KBM-7 (cell line): ENCODE measurements at regions not wholly inside any gene's neighbourhood (a gene's known extent, or its start where the extent isn't known, plus 50 kb on each side); places are given as distances from the start of the nearest gene placed in this dataset.

Experiments used
- DNase-seq: peaks from one replicate; pipeline ENCODE4 v3.0.0-alpha.2; 2015
- in situ Hi-C: fragments of 300-500 bp; cut with MboI; formaldehyde crosslinking; loops from 2 replicates; pipeline ENCODE4 v1.14.3; 2020; ENCODE audit warnings: low sequenced_read_pairs, low pct_unique_long_range_greater_than_20kb, mixed read lengths

DNA sequence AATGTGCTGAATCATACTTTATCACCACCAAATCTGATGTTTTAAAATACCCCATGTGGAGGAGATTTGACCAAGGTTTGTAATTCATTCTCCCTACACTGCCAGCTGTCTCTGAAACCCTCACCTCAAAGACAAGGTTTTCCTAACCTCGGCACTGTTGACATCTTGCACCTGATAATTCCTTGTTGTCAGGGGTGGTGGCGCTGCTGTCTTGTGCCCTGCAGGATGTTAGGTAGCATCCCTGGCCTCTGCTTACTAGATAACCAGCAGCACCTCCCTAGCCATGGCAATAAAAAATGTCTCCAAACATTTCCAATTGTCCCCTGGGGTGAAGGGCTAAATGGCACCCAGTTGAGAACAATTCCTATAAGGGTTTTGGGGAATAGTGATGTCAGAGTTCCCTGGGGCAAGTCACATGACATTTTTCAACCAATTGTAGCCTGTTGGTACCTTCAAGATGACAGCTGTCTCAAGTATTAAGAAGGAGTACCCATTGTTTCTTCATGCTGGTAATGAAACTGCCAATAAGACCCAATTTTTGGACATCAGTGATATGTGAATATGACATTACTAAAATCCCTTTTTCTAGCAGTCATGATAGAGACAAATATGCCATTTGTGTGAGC is 160.6 kb upstream of the PLCXD3 start:
- in situ Hi-C loops: no loop called here
- DNase-seq: no peak

DNA sequence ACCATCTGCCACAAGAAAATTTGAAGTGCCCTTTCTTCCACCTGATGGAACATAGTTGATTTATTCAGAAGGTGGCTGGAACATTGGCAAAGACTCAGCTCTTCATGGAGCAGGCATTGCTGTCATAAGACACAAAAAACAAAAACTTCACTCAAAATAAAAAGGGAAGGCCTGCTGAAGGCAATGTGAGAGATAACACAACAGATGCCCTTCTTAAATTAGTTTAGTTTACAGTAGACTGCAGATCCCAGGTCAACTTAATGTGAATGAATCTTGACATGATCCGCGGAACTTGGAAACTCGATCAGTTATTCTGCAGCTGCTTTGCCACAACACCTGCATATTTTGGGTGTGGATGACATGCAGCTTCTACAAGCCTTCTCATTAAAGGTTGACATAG is 159.8 kb upstream of the PLCXD3 start:
- no peak for DNase-seq
- in situ Hi-C loops: no loop called here

DNA sequence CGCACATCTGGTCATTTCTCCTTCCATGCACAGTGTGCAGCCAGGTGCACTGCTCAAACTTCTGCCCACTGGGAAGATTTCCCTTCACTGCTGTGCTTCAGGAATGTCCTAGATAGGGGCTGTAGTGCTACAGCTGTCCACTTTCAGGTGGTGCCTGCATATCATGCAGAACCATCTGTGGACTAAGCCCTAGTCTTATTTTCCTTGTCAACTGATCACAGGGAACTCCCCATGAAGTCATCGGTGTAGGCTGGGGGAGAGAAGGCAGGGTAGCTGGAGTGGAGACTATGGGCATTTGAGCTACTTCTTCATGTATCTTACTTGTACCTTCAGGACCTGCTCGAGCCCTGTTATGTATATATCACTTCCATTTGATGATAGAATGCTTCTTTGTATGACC is 150.9 kb upstream of the PLCXD3 start:
- DNase-seq: no peak
- in situ Hi-C loops: no loop called here

DNA sequence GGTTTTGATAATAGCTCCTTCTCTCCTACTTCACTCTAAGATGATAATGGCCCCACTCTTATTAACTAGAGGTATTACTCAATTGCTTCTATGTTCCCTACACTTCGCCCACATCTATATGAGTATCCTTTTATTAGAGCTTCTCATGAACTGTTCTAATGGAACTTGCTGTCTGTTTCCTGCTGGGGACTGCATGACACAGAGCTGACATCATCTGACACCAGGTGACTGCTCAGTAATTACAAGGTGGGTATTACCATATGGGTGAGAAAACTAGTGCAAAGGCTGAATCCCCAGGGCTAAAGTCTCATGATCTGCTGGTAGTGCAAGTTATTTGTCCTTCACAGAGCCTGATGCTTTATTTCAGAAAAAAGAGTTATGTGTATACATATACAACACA is 146.2 kb upstream of the PLCXD3 start:
- no peak for DNase-seq
- in situ Hi-C loops: no loop called here

DNA sequence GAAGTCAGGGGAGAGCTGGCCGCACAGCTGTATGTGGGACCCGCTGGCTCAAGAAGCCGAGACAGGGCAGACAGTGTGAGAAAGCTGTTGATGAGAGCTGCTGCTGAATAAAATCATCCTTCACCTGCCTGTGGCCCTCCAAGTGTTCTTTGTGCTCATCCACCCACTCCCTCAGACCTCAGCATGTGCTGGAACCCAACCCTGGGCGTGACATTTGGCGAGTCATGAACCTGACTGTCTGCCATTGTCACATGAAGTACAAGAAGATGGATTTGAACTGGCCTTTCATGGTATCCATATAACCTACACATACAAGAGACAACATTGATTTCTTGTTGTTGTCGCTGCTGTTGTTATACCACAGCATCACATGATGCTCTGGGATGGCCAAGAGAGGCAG is 139.7 kb upstream of the PLCXD3 start:
- DNase-seq: no peak
- in situ Hi-C loops: no loop called here

DNA sequence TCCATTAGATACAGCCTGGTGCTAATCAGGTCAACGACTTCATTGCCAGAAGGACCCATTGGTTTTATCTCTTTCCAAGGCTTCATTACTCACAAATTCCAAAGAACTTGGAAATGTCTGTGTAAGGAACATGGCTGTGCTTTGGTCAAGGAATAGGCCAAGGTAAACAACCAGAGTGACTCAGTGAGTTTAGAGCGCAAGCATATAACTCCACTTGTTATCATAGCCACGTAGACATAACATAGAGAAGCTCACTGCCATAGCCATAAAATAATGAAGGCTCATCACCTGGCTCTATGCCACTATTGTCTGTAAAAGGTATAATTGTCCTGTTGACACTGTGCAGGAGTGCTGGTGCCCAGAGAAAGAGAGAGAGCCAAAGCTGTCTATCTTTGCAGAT is 139.3 kb upstream of the PLCXD3 start:
- in situ Hi-C loops: no loop called here
- no peak for DNase-seq

DNA sequence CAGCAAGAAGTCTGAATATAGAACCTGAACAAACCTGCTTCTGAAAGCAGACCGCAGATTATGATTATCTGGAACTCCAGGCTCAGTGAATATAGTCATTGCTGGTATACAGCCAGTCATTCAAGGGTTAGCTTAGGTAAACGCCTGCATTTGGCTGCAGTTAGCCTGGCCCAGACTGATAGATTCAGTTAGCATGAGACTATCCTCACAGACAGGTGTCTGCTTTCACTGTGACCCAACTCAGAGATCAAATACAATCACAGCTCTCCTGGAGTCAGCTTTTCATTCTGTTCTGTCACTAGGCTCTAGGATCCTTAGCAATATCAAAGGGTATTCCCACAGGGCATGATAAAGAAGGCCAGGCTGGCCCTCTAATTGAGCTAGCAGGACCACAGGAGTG is 138.6 kb upstream of the PLCXD3 start:
- in situ Hi-C loops: no loop called here

DNA sequence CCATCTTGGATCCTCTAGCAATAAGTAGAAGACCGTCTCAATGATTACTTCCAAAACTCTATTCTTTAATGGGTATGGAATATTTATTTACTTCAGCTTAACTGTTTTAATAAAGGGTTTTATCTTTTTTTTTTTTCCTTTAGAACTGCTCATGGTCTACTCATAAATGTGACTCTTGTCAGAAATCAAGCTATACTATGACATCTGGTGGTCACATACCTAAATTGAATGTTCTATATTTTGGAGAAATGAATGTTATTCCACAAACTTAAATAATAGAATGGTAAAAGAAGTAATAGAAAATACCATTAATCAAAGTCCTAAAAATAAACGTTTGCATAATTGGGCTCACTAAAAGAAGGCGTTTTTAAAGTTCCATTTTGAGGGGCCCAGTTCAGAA is 131.2 kb upstream of the PLCXD3 start:
- in situ Hi-C loops: no loop called here

More for the DNA sequence above, 138.6 kb upstream of the PLCXD3 start:
- DNase-seq: no peak

DNA sequence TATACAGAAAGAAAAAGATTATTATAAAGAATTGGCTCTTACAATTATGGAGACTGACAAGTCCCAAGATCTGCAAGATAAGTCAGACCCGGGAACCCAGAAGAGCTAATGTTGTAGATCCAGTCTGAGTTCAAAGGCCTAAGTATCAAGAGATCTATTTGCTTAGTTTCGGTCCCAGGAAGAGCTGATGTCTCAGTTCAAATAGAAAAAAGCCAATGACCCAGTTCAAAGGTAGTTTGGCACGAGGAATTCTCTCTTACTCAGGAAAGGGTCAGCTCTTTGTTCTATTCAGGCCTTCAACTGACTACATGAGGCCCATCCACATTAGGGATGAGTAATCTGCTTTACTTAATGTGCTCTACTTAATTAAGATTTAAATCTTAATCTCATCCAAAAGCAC is 128.3 kb upstream of the PLCXD3 start:
- in situ Hi-C loops: no loop called here
- DNase-seq: no peak

More for the DNA sequence above, 131.2 kb upstream of the PLCXD3 start:
- peak; percentile 7 for DNase-seq

DNA sequence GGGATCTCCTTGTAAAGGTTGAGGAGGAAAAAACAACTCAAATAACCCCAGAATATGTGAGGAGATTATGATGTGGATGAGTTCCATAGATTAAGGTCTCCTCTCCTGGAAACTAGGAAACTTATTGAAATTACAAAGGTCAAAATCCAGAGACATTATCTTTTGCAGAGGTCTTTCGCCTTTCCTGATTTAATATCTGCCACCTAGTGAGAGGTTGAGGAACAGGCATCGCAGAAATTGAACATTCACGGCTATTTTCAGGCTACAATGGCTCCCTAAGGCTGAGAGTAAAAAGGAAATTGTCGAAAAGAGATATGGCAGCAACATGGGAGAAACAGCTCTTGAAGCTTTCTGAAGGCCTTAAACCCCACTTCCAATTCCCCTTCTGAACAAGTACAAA is 127.5 kb upstream of the PLCXD3 start:
- peak; percentile 7 for DNase-seq
- in situ Hi-C loops: no loop called here

DNA sequence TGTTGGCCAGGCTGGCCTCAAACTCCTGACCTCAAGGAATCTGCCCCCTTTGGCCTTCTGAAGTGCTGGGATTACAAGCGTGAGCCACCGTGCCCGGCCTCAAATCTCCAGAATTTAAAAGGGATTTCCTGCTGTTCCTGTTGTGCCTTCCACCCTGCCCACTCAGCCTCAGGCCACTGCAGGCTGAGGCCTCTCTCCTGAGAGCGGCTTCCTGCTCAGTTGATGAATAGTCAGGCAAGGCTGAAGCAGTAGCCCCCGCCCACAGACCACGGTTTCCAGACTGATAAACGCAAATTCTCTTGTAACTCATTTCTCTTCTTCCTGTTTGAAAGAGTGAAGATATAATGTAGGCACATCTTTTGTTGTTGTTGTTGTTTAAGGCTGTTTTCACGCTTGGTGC is 127.0 kb upstream of the PLCXD3 start:
- in situ Hi-C loops: no loop called here
- peak; percentile 0 for DNase-seq

DNA sequence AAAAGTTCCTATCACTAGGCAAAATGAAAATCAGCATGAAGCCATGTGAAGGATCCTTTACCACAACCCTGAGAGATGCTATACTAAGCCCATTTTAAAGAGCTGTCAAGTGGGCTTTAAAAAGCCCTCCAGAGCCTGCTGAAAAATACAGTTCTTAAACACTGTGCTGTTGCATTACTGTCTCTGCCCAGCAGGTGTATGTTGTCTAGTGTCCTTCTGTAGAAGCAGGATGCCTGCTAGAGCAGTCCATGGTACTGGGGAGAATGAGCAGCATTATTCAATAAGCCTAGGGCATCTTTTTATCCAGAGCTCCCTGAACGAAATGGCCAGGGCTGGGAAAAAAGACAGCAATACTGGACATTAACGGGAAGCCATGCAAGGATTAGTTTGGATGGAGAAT is 126.2 kb upstream of the PLCXD3 start:
- in situ Hi-C loops: no loop called here
- peak; percentile 26 for DNase-seq

DNA sequence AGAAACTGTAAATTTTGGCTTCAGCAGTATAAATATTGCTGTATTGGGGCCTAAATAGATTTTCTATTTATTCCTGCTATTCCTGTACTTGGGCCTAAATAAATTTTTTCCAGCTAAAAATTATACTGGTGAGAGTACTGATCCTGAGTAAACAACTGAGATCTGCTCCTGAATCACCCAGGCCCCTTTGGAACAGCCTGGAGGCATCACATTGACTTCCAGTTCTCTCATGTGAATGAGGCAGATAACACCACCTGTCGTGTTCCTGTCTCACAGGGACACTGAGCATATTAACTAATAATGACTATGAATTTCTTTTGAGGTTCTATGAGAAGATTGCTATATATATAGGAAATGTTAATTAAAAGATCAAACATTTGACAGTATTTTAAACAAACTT is 119.5 kb upstream of the PLCXD3 start:
- in situ Hi-C loops: no loop called here
- no peak for DNase-seq

DNA sequence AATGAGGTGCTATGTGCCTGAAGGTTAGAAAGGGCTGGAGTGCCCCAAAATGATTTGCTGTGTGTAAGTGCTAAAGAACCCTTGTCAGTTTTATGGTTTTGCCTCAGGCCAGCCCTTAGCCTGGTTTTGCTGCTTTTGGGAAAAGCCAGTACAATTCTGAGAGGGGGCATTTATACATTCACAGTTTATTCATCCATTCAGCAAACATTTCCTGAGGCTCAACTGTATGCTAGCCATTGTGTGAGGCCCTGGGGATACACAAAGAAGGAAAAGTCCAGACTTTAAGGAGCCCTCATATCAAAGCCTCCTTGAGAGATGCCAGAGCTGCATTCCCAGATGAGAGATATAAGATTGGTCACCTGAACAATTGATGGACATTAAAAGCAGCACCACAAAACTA is 115.2 kb upstream of the PLCXD3 start:
- in situ Hi-C loops: no loop called here
- no peak for DNase-seq

DNA sequence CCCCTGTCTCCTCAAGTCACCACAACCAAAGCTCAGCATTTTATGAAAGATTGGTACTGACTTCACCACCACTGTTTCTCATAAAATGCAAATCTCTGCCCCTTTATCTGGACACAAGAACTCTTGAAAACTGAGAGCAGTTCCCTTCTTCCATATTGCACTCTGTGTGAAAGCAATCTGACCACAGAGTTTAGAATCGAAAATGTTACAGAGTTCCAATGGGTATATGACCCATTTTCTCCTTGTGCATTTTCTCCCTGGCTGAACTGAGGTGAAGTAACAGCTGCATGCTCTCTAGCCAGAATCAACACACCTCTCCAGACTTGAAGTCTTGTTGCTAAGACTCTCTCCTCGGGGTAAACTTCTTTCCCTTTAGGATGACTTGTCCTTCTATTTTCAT is 111.0 kb upstream of the PLCXD3 start:
- in situ Hi-C loops: no loop called here
- no peak for DNase-seq

DNA sequence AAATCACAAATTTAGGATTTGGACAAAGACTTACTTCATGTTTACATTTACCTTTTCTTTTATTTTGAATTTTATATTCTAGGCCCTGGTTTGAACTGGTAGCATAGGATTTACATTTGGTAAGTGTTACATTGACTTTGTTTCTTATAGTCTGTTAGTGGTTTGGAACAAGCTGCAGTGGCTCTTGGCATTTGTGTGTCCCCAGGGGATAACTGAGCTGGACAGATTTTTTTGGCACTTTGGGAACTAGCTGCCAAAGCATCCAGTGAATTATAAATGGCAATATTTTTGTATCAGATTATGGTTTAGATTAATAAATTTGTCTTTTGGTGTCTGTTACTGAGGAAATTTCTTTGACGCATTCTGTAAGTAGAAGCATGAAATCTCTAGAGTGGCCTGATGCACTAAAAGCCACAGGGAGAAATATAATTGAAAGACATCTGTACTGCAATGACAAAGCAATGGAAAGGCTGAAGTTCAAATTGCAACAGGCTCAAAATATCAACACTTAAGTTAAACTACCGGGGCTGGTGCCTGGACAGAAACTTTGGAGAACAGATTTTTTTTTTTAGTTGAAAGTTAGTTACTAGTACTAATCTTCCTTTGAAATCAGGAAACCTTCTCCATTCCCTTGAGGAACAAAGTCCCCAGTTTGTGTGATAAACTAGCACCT is 107.6 kb upstream of the PLCXD3 start:
- in situ Hi-C loops: no loop called here
- DNase-seq: no peak

DNA sequence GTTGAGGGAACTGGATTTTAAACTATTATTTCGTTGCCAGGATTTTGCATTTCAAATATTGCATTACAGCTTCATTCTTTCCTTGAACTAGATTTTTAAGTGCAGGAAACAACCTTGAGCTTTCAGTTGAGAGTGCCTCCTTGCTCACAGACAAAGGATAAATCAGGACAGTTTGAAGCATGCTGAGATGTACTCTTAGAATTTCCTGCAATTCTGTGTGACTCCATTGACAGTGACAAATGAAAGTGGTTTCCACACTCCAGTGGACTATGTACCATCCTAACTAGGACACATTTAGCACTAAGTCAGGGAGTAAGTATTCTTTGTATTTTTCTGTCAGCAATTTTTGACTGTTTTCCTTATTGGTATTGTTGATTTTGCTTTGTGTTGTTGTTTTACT is 100.0 kb upstream of the PLCXD3 start:
- in situ Hi-C loops: no loop called here
- no peak for DNase-seq

DNA sequence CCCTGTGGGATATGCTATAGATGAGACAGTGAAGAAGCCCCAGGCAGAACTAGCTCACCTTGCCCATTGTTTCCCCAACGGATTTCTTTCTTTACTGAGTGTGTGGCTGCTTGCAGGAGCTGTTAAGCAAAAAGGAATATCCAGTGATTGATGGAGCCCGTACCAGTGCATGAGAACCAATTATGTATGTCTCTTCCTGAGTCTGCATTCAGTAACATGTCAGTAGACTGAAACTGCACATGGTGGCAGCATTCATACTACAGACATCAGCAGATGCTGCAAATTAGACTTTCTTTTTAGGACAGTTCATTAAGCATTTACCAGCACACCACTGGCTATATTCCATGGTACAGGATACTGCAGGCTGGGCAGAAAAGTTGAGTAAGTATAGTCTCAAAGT is 90.3 kb upstream of the PLCXD3 start:
- no peak for DNase-seq
- in situ Hi-C loops: no loop called here

DNA sequence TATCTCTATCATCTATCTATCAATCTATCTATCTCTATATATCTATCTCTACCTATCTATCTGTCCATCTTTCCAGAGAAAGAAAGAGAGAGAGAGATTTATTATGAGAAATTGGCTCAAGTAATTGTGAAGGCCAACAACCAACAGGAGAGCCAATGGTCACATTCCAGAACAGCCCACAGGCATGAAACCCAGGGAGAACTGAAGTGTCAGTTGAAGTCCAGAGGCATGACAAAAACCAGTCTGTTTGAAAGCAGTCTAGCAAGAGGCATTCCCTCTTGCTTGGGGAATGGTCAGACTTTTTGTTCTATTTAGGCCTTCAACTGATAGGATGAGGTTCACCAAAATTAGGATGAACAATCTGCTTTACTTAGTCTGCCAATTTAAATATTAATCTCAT is 87.6 kb upstream of the PLCXD3 start:
- no peak for DNase-seq

DNA sequence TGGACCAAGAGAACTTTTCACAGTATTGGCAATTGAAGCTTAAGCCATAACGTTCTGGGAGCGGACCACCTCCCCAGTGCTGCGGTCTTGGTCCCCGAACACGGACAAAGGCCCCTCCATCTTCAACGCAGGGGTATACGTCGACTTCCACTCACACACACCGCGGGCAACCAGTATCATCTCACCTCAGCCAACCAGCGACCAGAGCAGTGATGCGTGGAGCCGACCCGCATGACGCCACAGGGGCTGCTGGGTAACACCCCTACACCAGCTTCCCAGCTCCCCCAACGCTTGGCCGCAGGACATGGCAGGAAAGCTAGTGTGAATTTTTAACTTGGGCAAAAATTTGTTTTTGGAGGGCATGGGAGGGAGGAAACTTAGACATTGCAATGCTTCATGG is 77.3 kb upstream of the PLCXD3 start:
- in situ Hi-C loops: no loop called here
- DNase-seq: no peak

More for the DNA sequence above, 87.6 kb upstream of the PLCXD3 start:
- in situ Hi-C loops: no loop called here

DNA sequence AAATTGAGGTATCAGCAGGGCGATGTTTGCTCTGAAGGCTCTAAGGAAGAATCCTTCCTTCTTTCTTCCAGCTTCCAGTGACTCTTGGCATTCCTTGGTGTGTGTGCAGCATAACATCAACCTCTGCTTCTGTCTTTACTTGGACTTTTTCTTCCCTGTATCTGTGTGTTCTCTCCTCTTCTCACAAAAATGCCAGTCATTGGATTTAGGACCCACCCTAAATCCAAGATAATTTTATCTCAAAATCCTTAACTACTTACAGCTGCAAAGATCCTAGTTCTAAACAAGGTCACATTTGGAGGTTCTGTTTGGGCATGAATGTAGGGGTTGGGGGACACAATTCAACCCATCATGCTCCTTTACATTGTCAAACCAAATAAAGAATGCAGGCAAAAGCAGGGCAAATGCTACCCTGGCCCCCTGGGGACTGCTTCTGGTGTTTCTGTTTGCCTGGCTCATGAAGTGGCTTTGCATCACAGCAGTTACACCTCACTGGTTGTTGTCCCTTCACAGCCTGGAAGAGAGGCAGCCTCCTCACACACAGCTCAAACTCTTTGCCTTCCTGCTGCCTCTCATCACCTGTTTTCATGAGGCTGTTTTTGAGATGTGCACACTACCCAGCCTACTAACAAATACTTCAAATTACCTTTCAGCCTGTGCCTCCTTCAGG is 64.8 kb upstream of the PLCXD3 start:
- DNase-seq: no peak
- in situ Hi-C loops: no loop called here
